Ishikawa (cell line): ENCODE measurements at regions not wholly inside any gene's neighbourhood (a gene's known extent, or its start where the extent isn't known, plus 50 kb on each side); places are given as distances from the start of the nearest gene placed in this dataset.

ENCODE experiments used
- EP300 ChIP-seq: IDR thresholded peaks from 2 replicates; pipeline ENCODE4 v1.6.1; 2012; ENCODE audit warnings: borderline replicate concordance
- NFIC ChIP-seq: IDR thresholded peaks from 2 replicates; pipeline ENCODE4 v1.6.1; 2012
- RAD21 ChIP-seq: IDR thresholded peaks from 2 replicates; pipeline ENCODE4 v1.6.1; 2012; ENCODE audit warnings: low read depth

- no peak for TF ChIP-seq NFIC
- no peak for TF ChIP-seq EP300
- no peak for TF ChIP-seq RAD21
Measured at GRCh38 chr9:36780186-36780585, 207.5 kb downstream of the MELK start.
